Muscle of leg (tissue), 3 donors: ENCODE measurements at regions not wholly inside any gene's neighbourhood (a gene's known extent, or its start where the extent isn't known, plus 50 kb on each side); places are given as distances from the start of the nearest gene placed in this dataset.

Experiments
- DNase-seq: peaks from one replicate; pipeline ENCODE4 v3.0.0; 2013
- H3K27ac ChIP-seq: one replicate; pipeline ENCODE4 v1.5.1; 2013; ENCODE audit warnings: mild to moderate bottlenecking, low read length, control low read depth
- H3K27me3 ChIP-seq: one replicate; pipeline ENCODE4 v1.6.1; 2013; ENCODE audit warnings: low read length; ENCODE audit not compliant: control insufficient read depth, insufficient read depth
- H3K36me3 ChIP-seq: one replicate; pipeline ENCODE4 v1.6.1; 2013; ENCODE audit warnings: low read length; ENCODE audit not compliant: control insufficient read depth, insufficient read depth
- H3K4me1 ChIP-seq: one replicate; pipeline ENCODE4 v1.6.1; 2013; ENCODE audit warnings: low read length; ENCODE audit not compliant: control insufficient read depth, insufficient read depth
- H3K4me3 ChIP-seq: one replicate; pipeline ENCODE4 v1.5.1; 2013; ENCODE audit warnings: low read length, control low read depth
- H3K9me3 ChIP-seq: replicated peaks from 2 replicates; pipeline ENCODE4 v1.6.1; 2013; ENCODE audit warnings: low read depth, low read length; ENCODE audit not compliant: control insufficient read depth
- WGBS: methylation state at CpG from one replicate; pipeline ENCODE4 v1.1.5; 2013; ENCODE audit warnings: missing lambda C conversion rate; ENCODE audit not compliant: insufficient coverage; 5-methylcytosine and 5-hydroxymethylcytosine counted together

DNA sequence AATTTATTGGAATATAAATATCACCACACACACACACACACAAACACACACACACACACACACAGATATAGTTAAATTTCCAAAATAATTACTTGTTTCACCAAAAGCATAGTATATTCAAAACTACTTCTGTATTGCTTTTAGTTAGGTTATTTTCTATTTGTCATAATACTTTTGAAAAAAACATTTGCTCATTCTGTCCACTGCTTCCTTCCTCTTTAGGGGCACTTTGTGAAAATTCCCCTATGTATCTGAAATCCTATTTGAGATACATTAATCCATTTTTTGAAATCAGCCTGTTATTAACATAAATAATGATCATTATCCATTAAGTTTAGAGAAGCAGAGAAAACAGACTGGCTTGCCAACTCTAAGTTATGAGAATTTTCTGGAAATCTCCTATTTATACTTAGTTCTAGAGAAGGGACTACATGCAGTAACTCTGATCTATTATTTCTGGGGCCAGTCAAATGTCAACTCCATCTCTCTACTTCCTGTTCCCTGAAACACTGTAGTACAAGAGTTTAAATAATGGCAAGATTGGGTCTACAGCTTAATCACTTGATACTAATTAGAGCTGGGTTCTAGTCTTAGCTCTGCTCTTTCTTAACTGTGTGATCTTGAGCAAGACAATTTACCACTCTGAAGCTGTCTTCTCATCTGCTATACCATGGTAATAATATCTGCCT lies 54.4 kb upstream of the GPR174 start:
- DNase-seq = no peak
- Histone ChIP-seq H3K27ac (no peak overlapping the region), H3K27me3 (peaks cover 1% of the 10 kb centered on the region), H3K36me3 (no peaks in the 10 kb centered on the region), H3K9me3 (no peaks in the 10 kb centered on the region), H3K4me1 (no peaks in the 10 kb centered on the region), H3K4me3 (no peak overlapping the region)

DNA sequence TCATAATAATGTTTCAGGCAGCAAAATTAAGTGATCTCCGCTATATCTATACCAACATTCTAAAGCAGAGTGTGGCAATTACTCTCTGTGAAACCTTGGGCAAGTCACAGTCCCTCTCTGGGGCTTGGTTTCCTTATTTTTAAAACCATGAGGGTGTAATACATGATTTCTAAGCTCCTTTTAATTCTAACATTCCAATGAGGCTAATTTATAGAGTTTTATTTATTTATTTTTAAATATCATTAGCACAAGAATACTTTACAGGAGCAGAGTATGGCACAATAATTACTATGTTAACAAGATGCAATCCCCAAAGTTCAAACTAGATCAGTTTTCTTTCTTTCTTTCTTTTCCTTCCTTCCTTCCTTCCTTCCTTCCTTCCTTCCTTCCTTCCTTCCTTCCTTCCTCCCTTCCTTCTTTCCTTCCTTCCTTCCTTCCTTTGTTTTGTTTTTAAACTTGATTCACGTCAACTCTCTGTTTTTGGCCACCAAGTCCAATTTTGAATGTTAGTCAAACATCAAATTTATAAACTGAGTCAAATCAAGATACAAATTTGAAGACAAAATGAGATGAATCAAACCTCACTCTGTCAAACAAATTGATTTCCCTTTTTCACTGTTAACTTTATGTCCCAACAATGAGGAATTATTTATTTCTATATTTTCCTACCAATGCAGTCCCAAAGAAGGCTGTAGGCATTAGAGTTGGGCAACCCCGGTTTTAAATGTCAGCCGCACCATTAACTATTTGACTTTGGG lies 50.2 kb upstream of the GPR174 start:
- Histone ChIP-seq H3K9me3 (no peaks in the 10 kb centered on the region), H3K27ac (no peak overlapping the region), H3K27me3 (peaks cover 2% of the 10 kb centered on the region), H3K4me1 (no peaks in the 10 kb centered on the region), H3K4me3 (no peak overlapping the region), H3K36me3 (no peaks in the 10 kb centered on the region)
- no peak for DNase-seq
- no CpG with 5 or more reads among the region's 4 CpGs for WGBS
